ENCODE measurements at regions not wholly inside any gene's neighbourhood (a gene's known extent, or its start where the extent isn't known, plus 50 kb on each side); places are given as distances from the start of the nearest gene placed in this dataset.

GRCh38 chr7:155947051-155947450 is 134.8 kb upstream of the SHH start:
- CTCF ChIA-PET: no interaction called here
- Histone ChIP-seq H3K4me3 (ENCODE audit: low read depth, low read length, poor library complexity, severe bottlenecking) (no peak overlapping the region), H3K36me3 (ENCODE audit: insufficient read depth, low read length, poor library complexity, severe bottlenecking) (no peaks in the 10 kb centered on the region), H3K4me1 (ENCODE audit: insufficient read depth, low read length, poor library complexity, severe bottlenecking) (no peaks in the 10 kb centered on the region), H3K9me3 (ENCODE audit: low read depth, low read length, poor library complexity, severe bottlenecking) (no peaks in the 10 kb centered on the region), H3K27ac (ENCODE audit: low read depth, low read length, poor library complexity, severe bottlenecking) (no peak overlapping the region), H3K27me3 (replicated peaks; ENCODE audit: insufficient read depth, low read depth, low read length, poor library complexity) (peaks cover 74% of the 10 kb centered on the region)
- no peak for TF ChIP-seq CTCF (conservative IDR thresholded peaks at IDR 0.05; ENCODE audit: low read depth, low read length)
- no peak for TF ChIP-seq EZH2 (IDR thresholded peaks at IDR 0.05; ENCODE audit: borderline replicate concordance, low read depth, low read length, poor library complexity, severe bottlenecking)
- DNase-seq (ENCODE audit: low spot score): no peak
- POLR2A ChIA-PET (ENCODE audit: low non-redundant PET): no interaction called here
- intact Hi-C loops (cut with micrococcal nuclease; ENCODE audit: unreplicated experiment): no loop called here
- BruUV-seq (replicated peaks): no TSS peak

DNA sequence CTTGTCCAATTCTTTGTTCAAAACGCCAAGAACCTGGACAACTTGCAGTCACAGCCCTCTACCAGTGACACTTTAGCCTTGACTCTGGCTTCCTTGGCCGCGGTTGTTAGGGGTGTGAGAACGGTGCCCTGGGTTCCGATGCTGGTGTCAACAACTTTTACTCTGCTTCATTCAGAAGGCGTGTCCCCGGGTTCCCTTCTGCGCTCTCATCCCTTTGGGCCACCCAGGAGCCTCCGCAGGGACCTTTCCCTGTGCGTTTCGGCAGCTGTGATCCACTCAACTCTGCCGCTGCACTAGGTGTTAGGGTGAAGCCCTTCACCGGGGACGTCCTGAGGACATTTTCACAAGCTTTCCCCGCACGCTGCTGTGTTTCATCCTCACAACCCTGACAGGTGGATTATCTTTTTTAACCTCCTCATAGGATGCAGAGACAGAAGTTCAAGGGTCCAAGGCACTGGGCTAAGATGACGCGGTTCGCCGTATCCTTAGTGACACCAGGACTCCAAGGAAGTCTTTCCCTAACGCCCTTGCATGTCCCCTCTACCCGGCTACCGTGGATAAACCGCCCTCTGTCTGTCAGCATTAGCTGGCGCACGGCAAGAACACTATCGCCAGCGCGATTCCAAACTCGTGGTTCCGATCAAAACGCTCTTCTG is 133.5 kb upstream of the SHH start:
- intact Hi-C loops (cut with micrococcal nuclease; ENCODE audit: unreplicated experiment): no loop called here
- no peaks in the 10 kb centered on the region for H3K36me3 ChIP-seq (ENCODE audit: insufficient read depth, low read length, poor library complexity, severe bottlenecking)
- no peak overlapping the region for H3K27ac ChIP-seq (ENCODE audit: low read depth, low read length, poor library complexity, severe bottlenecking)
- peaks cover 72% of the 10 kb centered on the region for H3K27me3 ChIP-seq (replicated peaks; ENCODE audit: insufficient read depth, low read depth, low read length, poor library complexity)
- TF ChIP-seq CTCF (conservative IDR thresholded peaks at IDR 0.05; ENCODE audit: low read depth, low read length) (no peak), EZH2 (IDR thresholded peaks at IDR 0.05; ENCODE audit: borderline replicate concordance, low read depth, low read length, poor library complexity, severe bottlenecking) (no peak)
- H3K9me3 ChIP-seq (ENCODE audit: low read depth, low read length, poor library complexity, severe bottlenecking): no peaks in the 10 kb centered on the region
- ChIA-PET POLR2A (ENCODE audit: low non-redundant PET) (no interaction called here), CTCF (no interaction called here)
- H3K4me3 ChIP-seq (ENCODE audit: low read depth, low read length, poor library complexity, severe bottlenecking): no peak overlapping the region
- H3K4me1 ChIP-seq (ENCODE audit: insufficient read depth, low read length, poor library complexity, severe bottlenecking): no peaks in the 10 kb centered on the region
- no peak for DNase-seq (ENCODE audit: low spot score)
- no TSS peak for BruUV-seq (replicated peaks)

GRCh38 chr7:155944901-155945300 is 132.6 kb upstream of the SHH start:
- DNase-seq (ENCODE audit: low spot score): no peak
- peaks cover 70% of the 10 kb centered on the region for H3K27me3 ChIP-seq (replicated peaks; ENCODE audit: insufficient read depth, low read depth, low read length, poor library complexity)
- ChIA-PET CTCF (no interaction called here), POLR2A (ENCODE audit: low non-redundant PET) (interaction anchor here (0.6 kb wide), 1 partner anchor 380 kb away, joined by 6 read pairs; no protein-coding TSS in a partner anchor)
- no TSS peak for BruUV-seq (replicated peaks)
- no peak for TF ChIP-seq EZH2 (IDR thresholded peaks at IDR 0.05; ENCODE audit: borderline replicate concordance, low read depth, low read length, poor library complexity, severe bottlenecking)
- no peak for TF ChIP-seq CTCF (conservative IDR thresholded peaks at IDR 0.05; ENCODE audit: low read depth, low read length)
- H3K9me3 ChIP-seq (ENCODE audit: low read depth, low read length, poor library complexity, severe bottlenecking): no peaks in the 10 kb centered on the region
- no peak overlapping the region for H3K27ac ChIP-seq (ENCODE audit: low read depth, low read length, poor library complexity, severe bottlenecking)
- no peak overlapping the region for H3K4me3 ChIP-seq (ENCODE audit: low read depth, low read length, poor library complexity, severe bottlenecking)
- no peaks in the 10 kb centered on the region for H3K4me1 ChIP-seq (ENCODE audit: insufficient read depth, low read length, poor library complexity, severe bottlenecking)
- intact Hi-C loops (cut with micrococcal nuclease; ENCODE audit: unreplicated experiment): no loop called here
- no peaks in the 10 kb centered on the region for H3K36me3 ChIP-seq (ENCODE audit: insufficient read depth, low read length, poor library complexity, severe bottlenecking)
